Suppressor macrophage (primary cell): ENCODE measurements at regions not wholly inside any gene's neighbourhood (a gene's known extent, or its start where the extent isn't known, plus 50 kb on each side); places are given as distances from the start of the nearest gene placed in this dataset.

Experiments
- DNase-seq, 4 experiments: peaks; one replicate each; pipeline ENCODE4 v3.0.0-alpha.2; 2020 to 2022

DNA sequence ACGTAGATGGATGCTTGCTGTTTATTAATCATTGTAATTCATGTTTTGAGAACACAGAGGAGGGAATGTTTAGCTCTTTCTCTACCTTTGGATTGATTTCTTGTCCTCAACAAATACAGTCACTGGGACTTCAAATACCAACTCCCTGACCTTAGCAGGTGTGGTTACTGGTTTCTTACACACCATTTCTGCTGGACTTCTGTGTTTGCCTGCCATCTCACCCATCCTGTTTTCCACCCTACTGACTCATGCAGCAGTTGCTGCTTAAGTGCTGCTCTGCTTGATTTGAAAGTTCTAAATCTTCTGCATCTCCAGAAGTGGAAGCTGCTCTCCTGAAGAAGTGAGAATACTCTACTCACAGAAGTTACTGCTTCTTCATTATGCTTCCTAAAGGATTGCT, 170.3 kb downstream of the ZPLD1 start:
- no peak for DNase-seq

DNA sequence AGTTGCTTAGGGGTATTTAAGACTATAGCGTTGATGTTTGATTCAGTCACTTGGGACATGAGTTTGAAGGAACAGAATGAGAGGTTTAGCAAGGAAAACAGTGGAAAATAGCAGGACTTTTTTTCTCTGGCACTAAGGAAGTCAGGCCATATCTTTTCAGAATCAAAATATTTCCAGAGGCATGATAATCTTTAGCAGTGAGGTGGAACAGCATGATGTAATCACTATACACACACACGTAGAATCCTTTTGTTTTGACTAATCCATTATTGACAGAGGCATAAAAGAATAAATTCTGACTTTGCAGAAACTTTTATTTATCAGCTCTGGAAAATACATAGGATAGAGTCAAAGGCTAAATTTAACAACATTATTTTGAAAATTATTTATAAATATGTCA, 174.1 kb downstream of the ZPLD1 start:
- DNase-seq: no peak

DNA sequence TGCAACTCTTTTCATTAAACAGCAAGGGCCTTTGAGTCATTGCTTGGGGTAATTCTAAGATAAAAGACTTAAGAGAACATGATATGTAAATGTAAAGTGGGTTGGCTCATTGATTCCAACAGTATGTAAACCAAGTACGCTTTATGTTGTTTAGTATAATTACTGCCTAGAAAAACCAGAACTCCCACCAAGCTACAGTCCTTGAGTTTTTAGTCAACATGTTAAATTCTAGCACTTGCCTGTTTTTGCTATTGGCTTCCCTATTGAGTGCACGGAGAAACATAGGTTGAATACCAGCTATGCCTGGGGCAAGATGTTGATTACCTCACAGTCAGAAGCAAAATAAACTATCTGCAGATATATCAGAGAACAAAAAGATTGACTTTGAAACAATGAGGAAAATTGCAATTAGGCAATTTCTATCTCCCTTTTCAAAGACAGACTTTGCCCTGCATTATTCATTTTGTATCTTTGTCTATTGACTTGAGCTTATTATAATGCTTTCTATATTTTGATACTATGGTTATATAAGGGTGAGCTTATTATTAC, 179.3 kb downstream of the ZPLD1 start:
- DNase-seq: no peak

DNA sequence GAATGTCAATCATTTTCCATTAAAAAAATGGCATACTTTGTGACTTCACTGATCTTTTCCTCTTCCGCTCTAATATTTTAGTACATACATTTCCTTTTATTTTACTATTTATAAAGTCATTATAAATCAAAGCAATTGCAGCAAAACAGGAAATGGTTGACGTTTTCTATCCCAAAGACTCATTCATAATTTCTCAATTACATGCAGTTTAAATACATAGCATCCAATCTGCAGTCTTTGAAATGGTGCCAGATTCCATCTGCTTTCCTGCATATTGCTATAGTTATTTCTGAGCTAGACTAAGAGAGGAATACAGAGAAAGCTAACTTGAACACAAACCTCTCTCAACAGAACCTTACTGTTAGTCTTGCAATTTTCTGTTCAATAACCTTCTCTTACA, 179.8 kb downstream of the ZPLD1 start:
- no peak for DNase-seq

DNA sequence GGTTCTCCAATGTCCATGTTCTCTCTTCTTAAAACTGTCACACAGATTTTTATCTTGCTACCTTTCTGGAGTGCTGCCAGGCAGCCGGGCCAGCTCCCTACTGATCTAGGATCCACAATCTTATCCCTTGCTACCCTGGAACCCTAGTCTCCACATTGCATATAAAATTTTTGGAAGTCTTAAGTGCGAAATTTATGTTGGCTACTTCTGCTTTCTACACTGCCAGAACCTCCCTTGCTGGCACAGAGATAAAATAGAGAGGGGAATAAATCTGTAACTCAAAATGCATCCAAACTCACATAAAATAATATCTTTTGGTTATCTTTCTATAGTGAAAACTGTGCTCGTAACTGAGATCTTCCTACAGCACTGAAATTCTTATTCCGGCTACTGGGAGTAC, 182.6 kb downstream of the ZPLD1 start:
- DNase-seq: no peak

DNA sequence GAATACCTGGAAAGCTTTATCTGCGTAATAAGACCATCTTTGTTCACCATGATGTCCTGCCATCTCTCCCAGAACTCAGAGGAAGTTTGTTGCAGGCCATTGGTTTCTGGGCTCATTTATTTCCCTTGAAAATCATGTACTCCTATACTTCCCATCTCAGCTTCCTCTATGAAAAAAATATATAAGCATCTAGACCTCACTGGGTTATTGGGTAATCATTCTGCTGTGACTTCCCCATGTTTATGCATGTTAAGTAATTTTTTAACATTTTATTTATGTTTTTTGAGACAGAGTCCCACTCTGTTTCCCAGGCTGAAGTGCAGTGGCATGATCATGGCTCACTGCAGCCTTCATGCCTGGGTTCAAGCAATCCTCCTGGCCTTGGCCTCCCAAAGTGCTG, 184.5 kb downstream of the ZPLD1 start:
- DNase-seq: peak; percentile 5 to 75 (median 46)

DNA sequence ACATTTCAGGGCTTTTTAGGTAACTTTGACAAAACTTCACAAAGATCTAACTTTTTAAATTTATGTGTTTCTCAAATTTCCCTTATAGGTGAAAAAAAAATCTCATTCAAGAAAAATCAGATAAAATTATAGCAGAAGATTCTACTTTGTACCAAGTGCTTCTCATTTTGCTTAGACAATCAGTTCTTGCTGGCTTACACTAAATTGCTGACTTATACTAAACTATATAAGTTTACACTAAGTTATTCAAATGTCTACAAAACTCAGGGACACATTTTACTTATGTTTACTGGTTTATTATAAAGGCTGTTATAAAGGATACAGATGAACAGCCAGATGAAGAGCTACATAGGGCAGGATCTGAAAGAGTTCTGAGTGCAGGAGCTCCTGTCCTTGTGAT, 195.1 kb downstream of the ZPLD1 start:
- DNase-seq: no peak

DNA sequence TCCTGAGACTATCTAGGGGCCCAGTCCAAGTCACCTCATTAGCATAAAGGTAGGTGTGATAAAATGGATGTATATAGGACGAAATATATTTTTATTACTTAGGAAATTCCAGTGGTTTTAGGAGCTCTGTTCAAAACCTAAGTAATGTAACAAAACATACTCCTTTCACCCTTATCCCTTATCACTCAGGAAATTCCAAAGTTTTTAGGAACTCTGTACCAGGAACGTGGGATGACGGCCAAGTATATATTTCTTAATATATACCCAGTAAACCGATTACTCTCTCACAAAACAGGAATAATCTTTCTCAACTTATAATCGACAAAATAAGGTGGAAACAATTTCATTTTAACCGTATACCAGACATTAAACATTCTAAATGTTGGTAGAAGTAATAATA, 195.7 kb downstream of the ZPLD1 start:
- no peak for DNase-seq

DNA sequence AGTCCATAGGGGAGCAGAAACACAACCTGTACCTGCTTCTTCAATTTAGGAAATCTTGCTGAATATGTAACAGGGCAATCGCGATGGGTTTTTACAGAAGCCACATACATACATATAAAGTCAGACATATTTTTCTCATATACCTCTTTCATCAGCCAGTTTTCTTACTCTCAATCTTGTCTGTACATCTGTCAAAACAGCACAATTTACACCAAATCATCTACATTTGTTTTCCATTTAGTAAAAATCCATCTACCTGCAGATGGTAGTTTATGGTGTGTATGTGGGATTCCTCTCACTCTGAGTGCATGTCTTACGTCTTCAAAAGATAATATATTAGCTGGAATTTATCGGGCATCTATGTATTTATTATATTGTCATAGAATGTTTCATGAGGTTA, 208.7 kb downstream of the ZPLD1 start:
- DNase-seq: no peak

DNA sequence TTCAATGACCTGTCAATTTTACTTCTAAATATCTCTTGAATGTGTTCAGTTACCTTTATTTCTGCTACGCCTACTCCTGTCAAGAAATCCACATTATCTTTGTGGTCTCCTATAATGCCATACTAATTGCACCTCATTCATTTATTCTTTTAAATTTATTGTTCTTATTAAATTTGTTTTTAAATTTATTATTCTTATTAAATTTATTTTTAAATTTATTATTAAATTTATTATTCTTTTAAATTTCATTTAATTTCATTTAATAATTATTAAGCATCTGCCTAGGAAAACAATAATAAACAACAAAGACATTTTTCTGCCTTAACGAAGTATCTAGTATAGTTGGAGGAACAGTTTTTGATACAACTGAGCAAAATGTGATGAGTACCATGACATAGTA, 211.7 kb downstream of the ZPLD1 start:
- DNase-seq: no peak

DNA sequence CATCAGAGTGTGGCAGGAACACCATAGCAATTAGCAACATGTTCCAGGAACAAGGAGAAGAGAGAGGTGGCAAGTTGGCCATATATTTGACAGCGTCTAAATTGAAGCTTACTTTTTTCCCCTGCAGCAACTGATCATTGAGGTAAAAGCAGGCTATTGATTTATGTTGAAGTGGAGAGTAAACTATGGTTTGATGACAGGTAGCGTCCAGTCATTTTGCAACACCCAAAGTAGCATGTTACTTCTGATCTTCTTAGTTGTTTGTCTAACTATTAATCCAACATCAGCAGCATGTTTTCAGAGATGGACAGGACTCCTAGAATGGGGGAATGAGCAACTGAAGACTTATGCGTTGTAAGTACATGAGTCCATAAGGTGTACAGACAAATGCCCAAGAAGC, 225.8 kb downstream of the ZPLD1 start:
- DNase-seq: no peak

DNA sequence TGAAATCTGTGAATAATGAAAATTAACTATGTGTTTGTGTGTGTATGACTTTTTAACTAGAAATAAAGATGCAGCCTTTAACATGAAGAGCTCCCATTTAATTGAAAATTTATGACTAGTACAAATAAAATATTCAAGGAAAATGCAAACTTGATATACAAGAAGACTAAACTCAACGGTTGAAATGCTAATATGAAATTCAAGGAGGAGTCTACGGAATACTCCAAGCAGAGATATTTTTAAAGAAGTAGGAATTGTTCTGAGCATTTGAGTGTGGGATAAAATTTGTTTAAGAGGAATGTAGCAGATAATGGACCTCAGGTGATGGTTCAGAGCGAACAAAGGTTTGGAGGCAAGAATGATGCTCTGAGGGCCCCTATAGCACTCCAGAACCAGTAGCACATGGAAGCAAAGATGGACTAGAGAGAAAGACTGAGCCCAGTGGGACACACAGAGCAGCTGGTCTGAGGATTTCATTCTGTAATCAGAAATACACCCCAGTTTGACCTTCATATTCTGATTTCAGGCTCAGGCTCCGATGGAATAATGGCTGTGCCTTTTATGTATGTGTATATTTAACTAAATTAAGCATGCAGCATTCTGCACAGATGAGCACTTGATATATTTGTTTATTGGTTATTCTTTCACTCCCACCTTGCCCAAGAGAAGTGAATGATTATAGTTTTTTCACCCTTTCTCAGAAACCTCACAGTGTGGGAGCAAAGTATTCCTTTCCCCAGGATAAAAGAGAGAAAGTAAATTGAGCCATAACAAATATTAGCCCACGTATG, 227.1 kb downstream of the ZPLD1 start:
- no peak for DNase-seq

DNA sequence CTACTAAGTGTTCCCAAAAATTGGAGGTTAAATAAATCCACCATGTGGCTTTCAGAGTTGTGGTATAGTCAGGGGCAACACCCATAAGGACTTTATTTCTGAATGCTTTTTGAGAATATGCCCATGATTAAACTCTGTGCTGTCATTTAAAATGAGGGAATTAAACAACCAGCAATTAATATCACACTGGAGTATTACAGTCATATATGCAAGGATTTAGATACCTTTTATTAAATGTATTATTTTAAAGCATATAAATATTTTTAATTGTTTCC, 227.6 kb downstream of the ZPLD1 start:
- DNase-seq: no peak

DNA sequence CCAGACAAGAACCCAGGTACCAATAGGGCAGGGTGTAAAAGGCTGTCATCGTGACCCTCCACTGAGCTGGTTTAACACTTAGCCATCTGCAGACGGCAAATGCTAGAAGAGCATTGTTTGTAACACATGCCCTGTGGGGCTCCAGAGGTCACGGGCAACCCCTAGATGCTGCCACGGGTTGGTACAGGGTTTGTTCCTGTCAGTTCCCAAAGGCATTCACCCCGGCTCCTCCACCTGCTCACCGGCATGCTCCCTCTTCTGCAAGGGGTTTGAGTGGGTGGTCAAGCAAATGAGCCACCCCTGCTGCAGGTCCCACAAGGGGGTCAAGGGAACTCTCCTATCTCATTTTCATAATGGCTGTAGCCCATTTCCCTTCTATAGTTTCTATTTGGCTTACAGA, 229.3 kb downstream of the ZPLD1 start:
- no peak for DNase-seq

DNA sequence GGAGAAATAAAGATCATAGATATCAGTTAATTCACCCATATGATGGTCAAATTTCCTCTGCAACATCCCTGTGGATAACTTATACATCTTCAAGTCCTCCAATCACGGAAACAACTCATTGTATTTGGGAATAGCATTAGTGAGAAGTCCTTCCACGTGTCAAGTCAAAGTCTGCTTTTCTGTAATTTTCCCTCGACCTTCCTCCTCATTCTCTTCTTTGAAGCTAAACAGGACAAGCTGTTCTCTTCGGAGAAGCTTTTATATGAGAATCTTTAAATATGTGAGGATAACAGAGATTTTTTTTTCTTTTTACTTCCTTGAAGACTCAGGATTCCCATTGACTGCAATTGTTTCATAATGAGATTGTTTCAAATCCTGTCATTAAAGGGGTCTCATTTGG, 230.4 kb downstream of the ZPLD1 start:
- DNase-seq: no peak

DNA sequence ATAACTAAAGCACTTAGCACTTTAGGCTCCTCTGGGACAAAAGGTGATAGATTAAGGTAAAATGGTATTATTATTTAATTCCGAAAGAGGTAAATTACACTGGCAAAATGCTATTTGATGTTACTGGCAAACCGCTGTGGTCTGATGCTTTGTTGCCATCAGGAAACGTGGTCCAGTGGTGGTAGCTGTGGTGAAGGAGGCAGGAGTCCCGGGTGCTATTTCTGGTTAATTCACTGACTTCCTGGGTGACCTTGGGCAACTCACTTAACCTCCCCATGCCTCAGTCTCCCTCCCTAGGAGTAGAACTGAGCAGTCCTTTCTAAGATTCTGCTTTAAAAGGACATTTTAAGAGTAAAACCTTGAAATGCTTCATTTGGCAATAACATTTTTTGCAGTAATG, 233.4 kb downstream of the ZPLD1 start:
- DNase-seq: no peak

DNA sequence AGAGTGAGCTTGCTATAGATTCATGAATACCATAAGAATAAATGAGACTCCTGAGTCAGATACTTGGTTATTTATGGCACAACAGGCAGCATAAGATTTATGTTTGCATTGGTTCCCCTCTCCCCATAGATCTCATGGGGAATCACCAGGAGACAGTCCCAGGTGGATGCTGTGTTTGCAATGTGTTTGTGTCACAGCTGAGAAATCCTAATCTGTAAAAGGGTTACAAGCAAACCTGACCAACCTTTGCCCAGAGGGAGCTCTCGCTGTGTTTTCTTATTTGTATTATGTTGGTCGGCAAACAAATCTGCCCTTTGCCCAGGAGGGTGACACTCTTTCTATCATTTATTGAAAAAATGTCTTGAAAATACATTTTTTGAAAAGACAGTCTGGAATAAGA, 236.2 kb downstream of the ZPLD1 start:
- no peak for DNase-seq

DNA sequence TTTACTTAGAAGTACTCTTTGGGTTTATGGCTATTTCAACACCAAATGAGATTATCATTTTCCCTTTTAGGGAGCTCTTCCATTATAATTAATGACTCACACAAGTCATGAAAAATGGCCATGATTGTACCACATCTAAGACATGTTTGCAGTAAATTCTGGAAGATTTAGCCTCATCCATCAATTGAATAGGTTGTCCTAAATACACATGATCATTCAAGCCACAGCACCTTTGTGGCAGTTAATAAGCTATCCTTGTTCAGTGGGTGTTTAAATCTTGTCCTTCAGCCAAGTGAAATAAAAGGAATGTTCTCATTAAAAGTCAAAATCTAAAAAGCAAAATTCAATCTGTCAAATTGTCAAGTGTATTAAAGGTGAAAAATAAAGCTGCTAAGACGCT, 237.5 kb downstream of the ZPLD1 start:
- DNase-seq: no peak

DNA sequence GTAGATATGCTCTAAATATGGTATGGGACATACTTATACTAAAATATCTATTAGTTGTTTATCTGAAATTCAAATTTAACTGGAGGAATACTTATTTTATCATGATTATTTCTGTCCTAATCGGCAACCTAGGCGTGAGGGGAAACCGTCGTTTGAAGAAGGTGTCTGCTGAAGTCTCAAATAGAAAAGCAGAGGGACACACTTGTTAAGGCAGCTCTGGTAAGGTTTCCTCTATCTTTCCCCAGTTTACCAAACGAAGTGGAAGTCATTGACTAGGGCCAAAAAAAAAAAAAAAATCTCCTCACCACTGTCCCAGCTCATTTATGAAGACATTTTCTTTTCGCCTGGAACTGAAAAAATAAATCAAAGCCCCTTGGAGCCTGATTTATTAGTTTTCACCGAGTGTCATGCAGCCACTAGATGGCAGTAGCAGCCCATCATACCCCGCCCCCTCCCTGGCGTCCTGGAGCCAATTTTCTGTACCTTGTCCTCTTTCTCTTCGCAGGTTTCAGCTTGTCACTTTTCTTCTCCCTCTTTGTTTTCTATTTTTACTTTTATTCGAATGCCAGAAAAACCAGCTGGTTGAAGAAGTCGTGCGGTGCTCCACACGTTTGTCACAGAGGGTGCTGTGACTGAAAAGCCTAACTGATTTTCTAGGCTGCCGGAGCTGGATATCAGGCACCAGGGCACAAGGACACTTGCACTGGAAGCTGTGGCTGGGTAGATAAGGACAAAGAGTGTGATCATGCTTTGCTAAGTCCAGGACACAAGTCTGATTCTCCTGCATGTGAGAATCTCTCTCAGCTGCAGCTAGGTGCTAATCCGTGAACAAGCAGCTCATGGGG, 238.7 kb downstream of the ZPLD1 start:
- DNase-seq: peak; percentile 43 to 71 (median 64)

DNA sequence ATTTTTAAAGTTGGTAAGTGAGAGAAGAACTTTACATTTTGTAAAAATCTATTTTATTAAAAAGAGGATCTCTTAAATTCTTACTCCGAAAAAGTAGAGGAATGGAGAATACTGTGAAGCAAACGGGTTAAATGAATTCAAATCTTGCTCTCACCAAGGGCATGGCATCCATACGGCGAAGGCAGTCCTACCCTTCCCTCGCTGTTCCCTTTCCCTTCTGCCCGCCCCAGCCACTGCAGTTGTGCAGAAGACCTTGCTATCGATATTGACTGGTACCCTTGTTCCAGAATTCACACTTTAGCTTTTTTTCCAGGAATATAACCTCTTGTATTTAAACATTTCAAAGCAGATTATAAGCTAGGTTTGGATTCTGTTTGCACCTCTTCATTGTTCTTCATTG, 239.5 kb downstream of the ZPLD1 start:
- DNase-seq: no peak

DNA sequence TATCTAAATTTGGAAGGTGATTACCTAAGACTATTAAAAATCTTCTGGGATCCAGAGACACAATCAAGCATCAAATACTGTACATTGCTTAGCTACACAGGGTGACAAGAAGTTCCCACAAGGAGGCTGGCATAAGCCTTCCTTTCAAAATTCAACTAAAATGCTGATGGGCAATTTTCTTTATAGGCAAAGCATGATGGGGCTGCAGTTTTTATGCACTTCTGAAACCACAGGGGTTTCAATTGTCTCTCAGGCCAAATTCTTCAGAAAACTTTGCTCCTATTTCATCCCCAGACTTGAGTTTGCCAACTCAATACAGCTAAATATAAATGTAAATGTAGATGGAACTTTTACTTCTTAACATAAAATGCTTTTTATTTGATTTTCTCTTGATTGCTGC, 241.6 kb downstream of the ZPLD1 start:
- DNase-seq: no peak

DNA sequence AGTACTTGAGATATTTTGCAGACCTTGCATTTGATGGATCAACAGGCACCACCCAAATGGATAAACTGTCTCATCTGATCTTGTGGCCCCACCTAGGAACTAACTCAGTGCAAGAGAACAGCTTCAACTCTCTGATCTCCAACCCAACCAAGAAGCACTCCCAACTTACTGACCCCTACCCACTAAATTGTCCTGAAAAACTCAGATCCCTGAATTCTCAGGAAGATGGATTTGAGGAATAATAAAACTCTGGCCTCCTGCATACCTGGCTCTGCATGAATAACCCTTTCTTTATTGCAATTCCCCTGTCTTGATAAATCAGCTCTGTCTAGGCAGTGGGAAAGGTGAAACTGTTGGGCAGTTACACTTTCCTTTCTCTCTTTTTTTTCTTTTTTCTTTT, 247.9 kb downstream of the ZPLD1 start:
- DNase-seq: no peak

DNA sequence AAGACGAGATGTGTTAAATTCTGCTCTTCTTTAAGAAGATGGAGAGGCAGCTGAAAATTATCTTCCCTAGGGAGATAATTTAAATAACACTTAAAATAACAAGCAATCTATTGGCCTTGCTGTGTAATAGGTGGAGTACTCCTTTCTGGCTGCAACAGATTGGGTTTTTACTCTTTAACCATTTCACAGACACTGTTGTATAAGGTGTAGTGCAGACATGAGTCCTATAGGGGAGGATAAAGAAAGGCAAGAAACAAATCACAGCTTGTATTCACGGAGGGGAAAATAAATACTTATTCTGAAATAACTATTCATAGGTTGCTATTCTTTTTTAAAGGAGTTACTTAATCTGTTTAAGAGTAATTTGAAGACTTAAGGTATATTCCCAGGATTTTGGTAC, 252.0 kb downstream of the ZPLD1 start:
- no peak for DNase-seq

DNA sequence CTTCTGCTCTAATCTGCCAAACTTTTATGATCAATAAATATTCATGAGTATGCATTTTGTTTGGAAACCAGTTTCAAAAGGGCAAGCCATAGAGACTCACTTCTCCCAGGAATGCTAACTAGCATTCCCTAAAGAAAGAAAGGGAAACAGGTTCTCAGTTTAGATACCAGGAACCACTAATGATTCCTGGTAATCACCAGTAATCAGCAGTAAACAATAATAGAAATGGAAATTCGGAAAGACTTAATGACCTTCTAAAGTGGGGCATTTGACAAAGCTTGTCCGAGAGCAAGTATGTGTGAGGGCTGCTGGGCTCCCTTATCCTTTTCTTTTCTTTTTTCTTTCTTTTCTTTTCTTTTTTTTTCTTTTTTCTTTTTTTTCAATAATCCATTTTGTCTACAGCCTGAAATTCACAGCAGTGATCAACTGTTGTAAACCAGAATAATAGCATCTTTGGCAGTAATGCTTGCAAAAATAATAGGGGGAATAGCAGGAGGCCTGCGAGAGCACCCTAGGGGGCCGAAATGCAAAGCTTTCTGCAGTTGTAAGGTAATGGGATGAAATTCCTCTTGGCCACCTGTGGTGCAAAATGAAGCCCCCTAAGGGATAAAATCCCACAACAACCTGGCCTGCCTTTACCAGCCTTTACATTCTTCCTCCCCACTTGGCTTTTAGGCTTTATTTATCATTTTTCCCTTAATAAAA, 253.2 kb downstream of the ZPLD1 start:
- DNase-seq: no peak
